ENCODE measurements at regions not wholly inside any gene's neighbourhood (a gene's known extent, or its start where the extent isn't known, plus 50 kb on each side); places are given as distances from the start of the nearest gene placed in this dataset.

GRCh38 chr4:104763554-104764222 lies 269.0 kb upstream of the CXXC4 start:
- no peak for DNase-seq (ENCODE audit: extremely low read depth in 1 of 2, low read depth in 1 of 2)

- DNase-seq (ENCODE audit: extremely low read depth in 1 of 2, low read depth in 1 of 2), result no peak
Observed at GRCh38 chr4:104766676-104767075, 272.0 kb upstream of the CXXC4 start.

GRCh38 chr4:104772849-104773248 lies 278.2 kb upstream of the CXXC4 start:
- no peak for DNase-seq (ENCODE audit: extremely low read depth in 1 of 2, low read depth in 1 of 2)

- DNase-seq (ENCODE audit: extremely low read depth in 1 of 2, low read depth in 1 of 2), result no peak
Observed at GRCh38 chr4:104795264-104795939, 300.7 kb upstream of the CXXC4 start.

- no peak for DNase-seq (ENCODE audit: extremely low read depth in 1 of 2, low read depth in 1 of 2)
Observed at GRCh38 chr4:104811727-104812126, 317.0 kb upstream of the CXXC4 start.

- DNase-seq (ENCODE audit: extremely low read depth in 1 of 2, low read depth in 1 of 2), result no peak
Observed at GRCh38 chr4:104815665-104816064, 321.0 kb upstream of the CXXC4 start.

GRCh38 chr4:104818579-104818978 lies 323.9 kb upstream of the CXXC4 start:
- DNase-seq (ENCODE audit: extremely low read depth in 1 of 2, low read depth in 1 of 2), result no peak

GRCh38 chr4:104826171-104826570 lies 320.5 kb upstream of the TET2 start:
- no peak for DNase-seq (ENCODE audit: extremely low read depth in 1 of 2, low read depth in 1 of 2)

GRCh38 chr4:104829761-104830160 lies 316.9 kb upstream of the TET2 start:
- DNase-seq (ENCODE audit: extremely low read depth in 1 of 2, low read depth in 1 of 2), result no peak

GRCh38 chr4:104848597-104849225 lies 298.0 kb upstream of the TET2 start:
- no peak for DNase-seq (ENCODE audit: extremely low read depth in 1 of 2, low read depth in 1 of 2)

GRCh38 chr4:104859601-104860237 lies 287.0 kb upstream of the TET2 start:
- no peak for DNase-seq (ENCODE audit: extremely low read depth in 1 of 2, low read depth in 1 of 2)

GRCh38 chr4:104860238-104861123 lies 286.2 kb upstream of the TET2 start:
- DNase-seq (ENCODE audit: extremely low read depth in 1 of 2, low read depth in 1 of 2), result peak in 1 of 2 donors; percentile 25

- DNase-seq (ENCODE audit: extremely low read depth in 1 of 2, low read depth in 1 of 2), result no peak
Observed at GRCh38 chr4:104866809-104867208, 279.9 kb upstream of the TET2 start.

- DNase-seq (ENCODE audit: extremely low read depth in 1 of 2, low read depth in 1 of 2), result no peak
Observed at GRCh38 chr4:104868533-104868932, 278.1 kb upstream of the TET2 start.

GRCh38 chr4:104868958-104869357 lies 277.7 kb upstream of the TET2 start:
- DNase-seq (ENCODE audit: extremely low read depth in 1 of 2, low read depth in 1 of 2), result no peak

GRCh38 chr4:104869831-104870230 lies 276.8 kb upstream of the TET2 start:
- no peak for DNase-seq (ENCODE audit: extremely low read depth in 1 of 2, low read depth in 1 of 2)

GRCh38 chr4:104870495-104871233 lies 276.0 kb upstream of the TET2 start:
- DNase-seq (ENCODE audit: extremely low read depth in 1 of 2, low read depth in 1 of 2), result no peak

- DNase-seq (ENCODE audit: extremely low read depth in 1 of 2, low read depth in 1 of 2), result no peak
Observed at GRCh38 chr4:104878936-104879335, 267.7 kb upstream of the TET2 start.

GRCh38 chr4:104879367-104879766 lies 267.3 kb upstream of the TET2 start:
- DNase-seq (ENCODE audit: extremely low read depth in 1 of 2, low read depth in 1 of 2), result no peak

GRCh38 chr4:104879854-104880253 lies 266.8 kb upstream of the TET2 start:
- DNase-seq (ENCODE audit: extremely low read depth in 1 of 2, low read depth in 1 of 2), result no peak
